ENCODE measurements at regions not wholly inside any gene's neighbourhood (a gene's known extent, or its start where the extent isn't known, plus 50 kb on each side); places are given as distances from the start of the nearest gene placed in this dataset.

GRCh38 chr2:19674051-19675002, 227.5 kb downstream of the TTC32 start:
- TF ChIP-seq CTCF (conservative IDR thresholded peaks at IDR 0.05) = no peak
- no peak for TF ChIP-seq ZFX (IDR thresholded peaks at IDR 0.05)

All from C4-2B (cell line).